ENCODE measurements at regions not wholly inside any gene's neighbourhood (a gene's known extent, or its start where the extent isn't known, plus 50 kb on each side); places are given as distances from the start of the nearest gene placed in this dataset.

- CTCF ChIA-PET, result no interaction called here
- TF ChIP-seq ZNF510 (tag by site-specific recombination; IDR thresholded peaks at IDR 0.05; ENCODE audit: insufficient replicate concordance), result no peak
- no peak for TF ChIP-seq ZNF175 (tag by site-specific recombination; IDR thresholded peaks at IDR 0.05)
- no peak for TF ChIP-seq ZNF645 (tag by site-specific recombination; IDR thresholded peaks at IDR 0.05)
- TF ChIP-seq ZNF449 (tag by site-specific recombination; IDR thresholded peaks at IDR 0.05), result no peak
- TF ChIP-seq, protein P1, sequence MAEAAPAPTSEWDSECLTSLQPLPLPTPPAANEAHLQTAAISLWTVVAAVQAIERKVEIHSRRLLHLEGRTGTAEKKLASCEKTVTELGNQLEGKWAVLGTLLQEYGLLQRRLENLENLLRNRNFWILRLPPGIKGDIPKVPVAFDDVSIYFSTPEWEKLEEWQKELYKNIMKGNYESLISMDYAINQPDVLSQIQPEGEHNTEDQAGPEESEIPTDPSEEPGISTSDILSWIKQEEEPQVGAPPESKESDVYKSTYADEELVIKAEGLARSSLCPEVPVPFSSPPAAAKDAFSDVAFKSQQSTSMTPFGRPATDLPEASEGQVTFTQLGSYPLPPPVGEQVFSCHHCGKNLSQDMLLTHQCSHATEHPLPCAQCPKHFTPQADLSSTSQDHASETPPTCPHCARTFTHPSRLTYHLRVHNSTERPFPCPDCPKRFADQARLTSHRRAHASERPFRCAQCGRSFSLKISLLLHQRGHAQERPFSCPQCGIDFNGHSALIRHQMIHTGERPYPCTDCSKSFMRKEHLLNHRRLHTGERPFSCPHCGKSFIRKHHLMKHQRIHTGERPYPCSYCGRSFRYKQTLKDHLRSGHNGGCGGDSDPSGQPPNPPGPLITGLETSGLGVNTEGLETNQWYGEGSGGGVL (tag by site-specific recombination; IDR thresholded peaks at IDR 0.05), result no peak
- no peak for TF ChIP-seq IKZF3 (tag by site-specific recombination; IDR thresholded peaks at IDR 0.05)
- no peak for TF ChIP-seq SETDB1 (IDR thresholded peaks at IDR 0.05; ENCODE audit: insufficient read length, low read length)
- no peak for TF ChIP-seq ZNF677 (tag by site-specific recombination; IDR thresholded peaks at IDR 0.05)
- no peak for TF ChIP-seq GFI1B (tag by site-specific recombination; IDR thresholded peaks at IDR 0.05)
- no peak for TF ChIP-seq SP3 (tag by site-specific recombination; IDR thresholded peaks at IDR 0.05)
- TF ChIP-seq ZFP41 (tag by site-specific recombination; IDR thresholded peaks at IDR 0.05; ENCODE audit: borderline replicate concordance), result no peak
- TF ChIP-seq KLF10 (tag by site-specific recombination; IDR thresholded peaks at IDR 0.05), result no peak
- TF ChIP-seq GLIS1 (tag by site-specific recombination; IDR thresholded peaks at IDR 0.05), result no peak
- no peak for TF ChIP-seq ZNF302 (tag by site-specific recombination; IDR thresholded peaks at IDR 0.05; ENCODE audit: low read depth)
- TF ChIP-seq ZNF133 (tag by site-specific recombination; IDR thresholded peaks at IDR 0.05), result no peak
- no peak for TF ChIP-seq ZNF239 (tag by site-specific recombination; IDR thresholded peaks at IDR 0.05)
- TF ChIP-seq AEBP2 (tag by site-specific recombination; IDR thresholded peaks at IDR 0.05; ENCODE audit: borderline replicate concordance), result no peak
- TF ChIP-seq ZNF621 (tag by site-specific recombination; IDR thresholded peaks at IDR 0.05), result no peak
- no peak for TF ChIP-seq ZNF692 (tag by site-specific recombination; IDR thresholded peaks at IDR 0.05)
- H3K9me3 ChIP-seq (ENCODE audit: control insufficient read depth, insufficient read depth, low read depth, low read length), result no peaks in the 10 kb centered on the region
These were observed 226.1 kb downstream of the OTOR start for GRCh38 chr20:16974080-16974854.

More at GRCh38 chr20:16974080-16974854, 226.1 kb downstream of the OTOR start:
- POLR2A ChIA-PET, result no interaction called here
- Histone ChIP-seq H3K4me1 (ENCODE audit: control insufficient read depth, insufficient read depth, low read length) (no peaks in the 10 kb centered on the region), H3K4me3 (ENCODE audit: low read depth, low read length) (no peak overlapping the region), H3K36me3 (ENCODE audit: control insufficient read depth in 2 of 2, insufficient read depth in 1 of 2, low read length in 2 of 2) (no peaks in the 10 kb centered on the region), H3K27ac (ENCODE audit: extremely low read depth, low read depth, low read length) (no peak overlapping the region)

Data from HEK293 (cell line).